ENCODE measurements at regions not wholly inside any gene's neighbourhood (a gene's known extent, or its start where the extent isn't known, plus 50 kb on each side); places are given as distances from the start of the nearest gene placed in this dataset.
"Not testable (repeated sequence)": the region's sequence is repeated elsewhere in the genome, so short reads cannot be mapped to it uniquely, and the experiment has no call there.

GRCh38 chr11:38791346-38791961, 2193.4 kb upstream of the RAG2 start:
- Histone ChIP-seq H3K9me3 (ENCODE audit: control insufficient read depth in 1 of 2, low read length in 2 of 2) (no peaks in the 10 kb centered on the region), H3K27me3 (ENCODE audit: insufficient read depth, low read length) (no peaks in the 10 kb centered on the region), H3K4me3 (ENCODE audit: low read length in 2 of 2) (no peak overlapping the region), H3K27ac (ENCODE audit: low read depth, low read length) (no peak overlapping the region), H3K4me1 (ENCODE audit: insufficient read depth, low read length) (no peaks in the 10 kb centered on the region), H3K36me3 (ENCODE audit: insufficient read depth, low read length) (no peaks in the 10 kb centered on the region)
- Mint-ChIP-seq H3K36me3 (no peaks in the 10 kb centered on the region), H3K9me3 (peaks cover 0 to 8% (median 1%) of the 10 kb centered on the region in 8 donors), H3K27ac (no peak overlapping the region), H3K4me3 (no peak overlapping the region), H3K27me3 (no peaks in the 10 kb centered on the region), H3K4me1 (no peaks in the 10 kb centered on the region)
- intact Hi-C loops (cut with micrococcal nuclease), result no loop called here
- POLR2A ChIA-PET (ENCODE audit: partially characterized antibody), result no interaction called here
- DNase-seq, result no peak
- CTCF ChIA-PET (ENCODE audit: partially characterized antibody), result interaction anchor here (1.0 kb wide), 1 partner anchor 11 kb away, joined by 3 read pairs; no protein-coding TSS in a partner anchor

GRCh38 chr11:38788561-38788960, 2190.5 kb upstream of the RAG2 start:
- POLR2A ChIA-PET (ENCODE audit: partially characterized antibody), result no interaction called here
- no peaks in the 10 kb centered on the region for H3K36me3 ChIP-seq (ENCODE audit: insufficient read depth, low read length)
- H3K9me3 Mint-ChIP-seq, result peaks cover 0 to 8% (median 2%) of the 10 kb centered on the region in 8 donors

GRCh38 chr11:38784164-38784563, 2186.1 kb upstream of the RAG2 start:
- DNase-seq, result no peak
- Histone ChIP-seq H3K9me3 (ENCODE audit: control insufficient read depth in 1 of 2, low read length in 2 of 2) (no peaks in the 10 kb centered on the region), H3K36me3 (ENCODE audit: insufficient read depth, low read length) (no peaks in the 10 kb centered on the region), H3K27ac (ENCODE audit: low read depth, low read length) (no peak overlapping the region), H3K27me3 (ENCODE audit: insufficient read depth, low read length) (no peaks in the 10 kb centered on the region), H3K4me3 (ENCODE audit: low read length in 2 of 2) (no peak overlapping the region), H3K4me1 (ENCODE audit: insufficient read depth, low read length) (no peaks in the 10 kb centered on the region)
- Mint-ChIP-seq H3K27ac (no peak overlapping the region), H3K27me3 (no peaks in the 10 kb centered on the region), H3K4me1 (no peaks in the 10 kb centered on the region), H3K4me3 (no peak overlapping the region), H3K9me3 (peaks cover 0 to 9% (median 5%) of the 10 kb centered on the region in 8 donors), H3K36me3 (no peaks in the 10 kb centered on the region)
- intact Hi-C loops (cut with micrococcal nuclease), result no loop called here
- POLR2A ChIA-PET (ENCODE audit: partially characterized antibody), result no interaction called here
- CTCF ChIA-PET (ENCODE audit: partially characterized antibody), result no interaction called here

More at GRCh38 chr11:38788561-38788960, 2190.5 kb upstream of the RAG2 start:
- CTCF ChIA-PET (ENCODE audit: partially characterized antibody), result no interaction called here
- H3K36me3 Mint-ChIP-seq, result no peaks in the 10 kb centered on the region
- no peaks in the 10 kb centered on the region for H3K9me3 ChIP-seq (ENCODE audit: control insufficient read depth in 1 of 2, low read length in 2 of 2)
- H3K27ac ChIP-seq (ENCODE audit: low read depth, low read length), result no peak overlapping the region
- no peaks in the 10 kb centered on the region for H3K4me1 Mint-ChIP-seq
- H3K4me3 ChIP-seq (ENCODE audit: low read length in 2 of 2), result no peak overlapping the region
- no peak overlapping the region for H3K4me3 Mint-ChIP-seq
- H3K27me3 Mint-ChIP-seq, result no peaks in the 10 kb centered on the region
- H3K27ac Mint-ChIP-seq, result no peak overlapping the region
- H3K4me1 ChIP-seq (ENCODE audit: insufficient read depth, low read length), result no peaks in the 10 kb centered on the region
- no peak for DNase-seq
- intact Hi-C loops (cut with micrococcal nuclease), result no loop called here
- no peaks in the 10 kb centered on the region for H3K27me3 ChIP-seq (ENCODE audit: insufficient read depth, low read length)

DNA sequence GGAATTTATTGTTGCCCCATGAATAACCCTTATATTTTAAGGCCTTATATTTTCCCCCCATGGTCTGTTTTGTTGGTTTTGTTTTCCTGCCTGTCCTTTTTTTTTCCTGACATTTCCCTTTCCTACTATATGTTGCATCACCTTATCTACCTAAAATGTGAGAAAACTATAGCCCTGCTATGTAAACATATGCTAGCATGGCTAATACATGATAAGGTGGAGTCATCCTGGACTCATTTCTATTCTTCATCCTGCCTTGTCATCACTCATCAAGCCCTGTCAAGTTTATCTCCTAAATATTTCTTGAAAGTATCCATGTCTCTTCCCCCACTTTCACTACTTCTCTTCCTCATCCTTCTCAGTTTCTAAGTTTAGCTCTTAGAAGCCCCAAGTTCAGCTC, 2168.8 kb upstream of the RAG2 start:
- H3K4me1 Mint-ChIP-seq, result no peaks in the 10 kb centered on the region
- intact Hi-C loops (cut with micrococcal nuclease), result no loop called here
- no peak for DNase-seq
- H3K4me1 ChIP-seq (ENCODE audit: insufficient read depth, low read length), result no peaks in the 10 kb centered on the region
- ChIA-PET CTCF (ENCODE audit: partially characterized antibody) (no interaction called here), POLR2A (ENCODE audit: partially characterized antibody) (no interaction called here)
- no peaks in the 10 kb centered on the region for H3K27me3 Mint-ChIP-seq
- H3K27ac Mint-ChIP-seq, result no peak overlapping the region
- no peak overlapping the region for H3K4me3 ChIP-seq (ENCODE audit: low read length in 2 of 2)
- H3K36me3 ChIP-seq (ENCODE audit: insufficient read depth, low read length), result no peaks in the 10 kb centered on the region
- no peaks in the 10 kb centered on the region for H3K9me3 ChIP-seq (ENCODE audit: control insufficient read depth in 1 of 2, low read length in 2 of 2)
- peaks cover 0 to 19% (median 11%) of the 10 kb centered on the region in 8 donors for H3K9me3 Mint-ChIP-seq
- no peaks in the 10 kb centered on the region for H3K36me3 Mint-ChIP-seq
- no peak overlapping the region for H3K4me3 Mint-ChIP-seq
- no peak overlapping the region for H3K27ac ChIP-seq (ENCODE audit: low read depth, low read length)
- no peaks in the 10 kb centered on the region for H3K27me3 ChIP-seq (ENCODE audit: insufficient read depth, low read length)

DNA sequence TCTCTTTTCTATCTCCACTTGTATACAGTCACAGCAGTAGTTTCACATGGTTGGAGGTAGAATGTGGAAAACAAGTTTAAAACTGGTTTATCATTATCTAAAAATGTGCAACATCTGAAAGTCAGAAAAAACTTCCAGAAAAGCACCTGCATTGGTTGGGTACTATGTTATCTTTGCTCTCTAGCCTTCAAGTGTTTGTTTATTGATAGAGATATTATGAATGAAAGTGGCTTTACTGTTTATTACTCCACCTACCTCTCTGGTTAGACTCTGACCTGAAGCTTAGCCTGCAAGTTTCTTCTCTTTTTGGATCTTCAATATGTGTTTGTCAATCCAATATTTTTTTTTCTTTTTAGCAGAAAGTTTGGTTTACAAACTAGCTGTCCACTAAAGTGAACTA, 2161.4 kb upstream of the RAG2 start:
- DNase-seq, result no peak
- no peaks in the 10 kb centered on the region for H3K27me3 Mint-ChIP-seq
- H3K9me3 Mint-ChIP-seq, result peaks cover 0 to 14% (median 3%) of the 10 kb centered on the region in 8 donors
- H3K27me3 ChIP-seq (ENCODE audit: insufficient read depth, low read length), result no peaks in the 10 kb centered on the region
- no peak overlapping the region for H3K27ac Mint-ChIP-seq
- no peak overlapping the region for H3K4me3 ChIP-seq (ENCODE audit: low read length in 2 of 2)
- H3K4me1 ChIP-seq (ENCODE audit: insufficient read depth, low read length), result no peaks in the 10 kb centered on the region
- POLR2A ChIA-PET (ENCODE audit: partially characterized antibody), result no interaction called here
- H3K27ac ChIP-seq (ENCODE audit: low read depth, low read length), result no peak overlapping the region
- no peak overlapping the region for H3K4me3 Mint-ChIP-seq
- H3K9me3 ChIP-seq (ENCODE audit: control insufficient read depth in 1 of 2, low read length in 2 of 2), result no peaks in the 10 kb centered on the region
- H3K36me3 ChIP-seq (ENCODE audit: insufficient read depth, low read length), result no peaks in the 10 kb centered on the region
- no peaks in the 10 kb centered on the region for H3K36me3 Mint-ChIP-seq
- no peaks in the 10 kb centered on the region for H3K4me1 Mint-ChIP-seq
- intact Hi-C loops (cut with micrococcal nuclease), result no loop called here
- CTCF ChIA-PET (ENCODE audit: partially characterized antibody), result no interaction called here

DNA sequence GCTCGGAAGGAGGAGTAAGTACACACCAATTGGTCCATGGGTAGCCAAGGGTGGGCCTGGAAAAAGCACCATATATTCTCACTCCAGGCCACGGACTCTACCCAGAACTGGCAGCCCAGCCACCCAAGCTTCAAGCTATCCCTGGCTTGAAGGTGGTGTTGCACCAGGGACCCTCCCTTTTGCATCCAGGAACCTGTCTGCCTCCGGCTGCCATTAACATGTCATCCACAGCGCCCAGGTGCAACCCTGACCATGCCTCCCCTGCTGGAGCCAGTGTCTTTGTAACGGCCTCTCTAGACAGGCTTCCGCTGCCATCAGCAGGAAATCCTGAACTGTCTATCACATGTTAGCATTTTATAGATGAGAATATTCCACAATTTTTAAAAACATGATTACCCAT, 2158.5 kb upstream of the RAG2 start:
- Histone ChIP-seq H3K4me3 (ENCODE audit: low read length in 2 of 2) (no peak overlapping the region), H3K27ac (ENCODE audit: low read depth, low read length) (no peak overlapping the region), H3K9me3 (ENCODE audit: control insufficient read depth in 1 of 2, low read length in 2 of 2) (no peaks in the 10 kb centered on the region), H3K27me3 (ENCODE audit: insufficient read depth, low read length) (no peaks in the 10 kb centered on the region), H3K36me3 (ENCODE audit: insufficient read depth, low read length) (no peaks in the 10 kb centered on the region), H3K4me1 (ENCODE audit: insufficient read depth, low read length) (no peaks in the 10 kb centered on the region)
- POLR2A ChIA-PET (ENCODE audit: partially characterized antibody), result no interaction called here
- Mint-ChIP-seq H3K9me3 (peaks cover under 1 to 14% (median 4%) of the 10 kb centered on the region in 8 donors), H3K27me3 (no peaks in the 10 kb centered on the region), H3K36me3 (no peaks in the 10 kb centered on the region), H3K27ac (no peak overlapping the region), H3K4me1 (no peaks in the 10 kb centered on the region), H3K4me3 (no peak overlapping the region)
- CTCF ChIA-PET (ENCODE audit: partially characterized antibody), result no interaction called here
- no peak for DNase-seq
- intact Hi-C loops (cut with micrococcal nuclease), result no loop called here

GRCh38 chr11:38751421-38751820, 2153.4 kb upstream of the RAG2 start:
- POLR2A ChIA-PET (ENCODE audit: partially characterized antibody), result no interaction called here
- no peak for DNase-seq
- Mint-ChIP-seq H3K36me3 (no peaks in the 10 kb centered on the region), H3K4me1 (no peaks in the 10 kb centered on the region), H3K4me3 (no peak overlapping the region), H3K9me3 (peaks cover 2 to 25% (median 6%) of the 10 kb centered on the region in 8 donors), H3K27ac (no peak overlapping the region), H3K27me3 (no peaks in the 10 kb centered on the region)
- Histone ChIP-seq H3K36me3 (ENCODE audit: insufficient read depth, low read length) (no peaks in the 10 kb centered on the region), H3K27me3 (ENCODE audit: insufficient read depth, low read length) (no peaks in the 10 kb centered on the region), H3K9me3 (ENCODE audit: control insufficient read depth in 1 of 2, low read length in 2 of 2) (no peaks in the 10 kb centered on the region), H3K4me3 (ENCODE audit: low read length in 2 of 2) (no peak overlapping the region), H3K4me1 (ENCODE audit: insufficient read depth, low read length) (no peaks in the 10 kb centered on the region), H3K27ac (ENCODE audit: low read depth, low read length) (no peak overlapping the region)
- CTCF ChIA-PET (ENCODE audit: partially characterized antibody), result no interaction called here
- intact Hi-C loops (cut with micrococcal nuclease), result no loop called here

DNA sequence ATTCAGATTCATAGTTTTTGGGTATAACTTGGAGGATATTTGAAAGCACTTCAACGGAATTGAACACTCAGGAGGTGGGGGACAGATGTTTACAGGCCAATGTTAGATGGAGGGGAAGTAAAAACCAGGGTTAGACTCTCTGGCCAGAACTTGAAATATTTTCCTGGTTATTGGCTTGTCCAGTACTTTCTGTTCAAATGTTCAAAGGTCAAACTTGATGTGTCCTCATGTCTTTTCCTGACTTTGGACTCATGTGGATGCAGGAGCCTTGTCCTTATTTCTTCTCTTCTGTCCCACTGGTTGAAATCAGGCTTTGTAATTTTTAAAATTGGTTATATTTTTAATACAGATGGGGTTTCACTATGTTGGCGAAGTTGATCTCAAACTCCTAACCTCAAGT, 2148.5 kb upstream of the RAG2 start:
- H3K36me3 Mint-ChIP-seq; H3K27me3 ChIP-seq (ENCODE audit: insufficient read depth, low read length); H3K27ac Mint-ChIP-seq; H3K4me1 ChIP-seq (ENCODE audit: insufficient read depth, low read length); H3K4me3 Mint-ChIP-seq; H3K4me3 ChIP-seq (ENCODE audit: low read length in 2 of 2); intact Hi-C loops (cut with micrococcal nuclease); CTCF ChIA-PET (ENCODE audit: partially characterized antibody); H3K27ac ChIP-seq (ENCODE audit: low read depth, low read length); H3K27me3 Mint-ChIP-seq; H3K9me3 ChIP-seq (ENCODE audit: control insufficient read depth in 1 of 2, low read length in 2 of 2); POLR2A ChIA-PET (ENCODE audit: partially characterized antibody); H3K36me3 ChIP-seq (ENCODE audit: insufficient read depth, low read length); H3K4me1 Mint-ChIP-seq; DNase-seq: not testable (repeated sequence)
- peaks cover 0 to 13% (median 2%) of the 10 kb centered on the region in 8 donors for H3K9me3 Mint-ChIP-seq

All from CD4-positive, alpha-beta memory T cell (primary cell).